Prostate gland (tissue), 2 donors: ENCODE measurements at regions not wholly inside any gene's neighbourhood (a gene's known extent, or its start where the extent isn't known, plus 50 kb on each side); places are given as distances from the start of the nearest gene placed in this dataset.

Source experiments
- CTCF ChIP-seq, 4 experiments: fragments of 200-600 bp in 2 of 4; fragments of 450-650 bp in 2 of 4; sonication (generic) in 2 of 4; IDR thresholded peaks; 1 replicate in 3 of 4; 2 replicates in 1 of 4; pipeline ENCODE4 v1.5.1; 2016 to 2019; ENCODE audit warnings: antibody characterized with exemption in 4 of 4, mild to moderate bottlenecking in 2 of 4, moderate library complexity in 2 of 4
- POLR2A ChIP-seq: fragments of 450-650 bp; IDR thresholded peaks from one replicate; pipeline ENCODE4 v1.6.1; 2016; ENCODE audit warnings: antibody characterized with exemption, mild to moderate bottlenecking
- POLR2AphosphoS5 ChIP-seq: sonication (generic); formaldehyde crosslinking; IDR thresholded peaks from one replicate; pipeline ENCODE4 v1.6.1; 2017; ENCODE audit warnings: antibody characterized with exemption

- TF ChIP-seq CTCF (IDR thresholded peaks at IDR 0.05) (no peak), POLR2AphosphoS5 (no peak), POLR2A (no peak)
Observed at GRCh38 chr5:162762119-162762518, 675.3 kb upstream of the CCNG1 start.
